K562 (cell line): ENCODE measurements at regions not wholly inside any gene's neighbourhood (a gene's known extent, or its start where the extent isn't known, plus 50 kb on each side); places are given as distances from the start of the nearest gene placed in this dataset.
"Not testable (repeated sequence)": the region's sequence is repeated elsewhere in the genome, so short reads cannot be mapped to it uniquely, and the experiment has no call there.

Source experiments
- ATAC-seq: fragments of 200-7000 bp; cut with Tn5 transposase; 3 replicates; pipeline ENCODE4 v1.9.1; 2020; ENCODE audit warnings: moderate library complexity
- BruUV-seq: library from RNA; stranded (reverse); fragments of 400-500 nt; replicated peaks from 2 replicates; lab custom pipeline; 2021; lab: Mats Ljungman, UMichigan
- CTCF ChIA-PET: fragments of 300-600 bp; formaldehyde crosslinking; extraction: SDS; loops from one replicate; lab custom pipeline; 2021; ENCODE audit warnings: low intra/inter-chr PET ratio; lab: Yijun Ruan, JAX
- POLR2A ChIA-PET: fragments of 300-600, 350-650 bp; sonication (Branson Sonifier 250); formaldehyde crosslinking; extraction: SDS; loops from one replicate; lab custom pipeline; 2021; ENCODE audit warnings: antibody characterized with exemption, inconsistent platforms; lab: Yijun Ruan, JAX
- DNase-seq, 4 experiments: peaks; one replicate each; pipeline versions ENCODE4 v3.0.0 to v3.0.0-alpha.2; 2011 to 2018; ENCODE audit warnings: low spot score in 3 of 4, mixed read lengths in 3 of 4; ENCODE audit errors: extremely low read depth in 1 of 4
- FAIRE-seq: peaks from 2 replicates; lab custom pipeline; 2011; peaks lifted over from hg19 to GRCh38; lab: Jason Lieb, UNC
- H2AFZ ChIP-seq: 2 replicates; pipeline ENCODE4 v1.6.0; 2011; ENCODE audit warnings: low read depth, low read length, control low read depth, inconsistent platforms
- H3K27ac ChIP-seq: fragments of 200-600 bp; 3 replicates; pipeline ENCODE4 v1.8.0; 2011; ENCODE audit warnings: low read depth, mild to moderate bottlenecking, control low read depth, inconsistent platforms, low read length, moderate library complexity, mixed read lengths; ENCODE audit errors: extremely low read depth
- H3K27me3 ChIP-seq, 2 experiments: fragments of 300-600 bp in 1 of 2; 2 replicates in 1 of 2; 3 replicates in 1 of 2; pipeline versions ENCODE4 v1.6.0 to v1.8.0; 2011; ENCODE audit warnings: inconsistent platforms in 2 of 2, low read length in 2 of 2, mild to moderate bottlenecking in 1 of 2, mixed read lengths in 1 of 2, moderate library complexity in 1 of 2; ENCODE audit not compliant: control insufficient read depth in 2 of 2, insufficient read depth in 2 of 2
- H3K36me3 ChIP-seq: fragments of 300-600 bp; 3 replicates; pipeline ENCODE4 v1.8.0; 2011; ENCODE audit warnings: mild to moderate bottlenecking, low read length, inconsistent platforms; ENCODE audit not compliant: control insufficient read depth, insufficient read depth
- H3K4me1 ChIP-seq, 2 experiments: fragments of 200-600 bp in 1 of 2; replicated peaks in 1 of 2; 2 replicates in 1 of 2; 3 replicates in 1 of 2; pipeline versions ENCODE4 v1.5.1 to v1.8.0; 2011; ENCODE audit warnings: inconsistent platforms in 2 of 2, low read length in 2 of 2, mild to moderate bottlenecking in 1 of 2, mixed read lengths in 1 of 2, moderate library complexity in 1 of 2; ENCODE audit not compliant: control insufficient read depth in 2 of 2, insufficient read depth in 2 of 2
- H3K4me2 ChIP-seq: 2 replicates; pipeline ENCODE4 v1.6.1; 2011; ENCODE audit warnings: low read length, control low read depth, inconsistent platforms, mixed read lengths; ENCODE audit not compliant: insufficient read depth
- H3K4me3 ChIP-seq: fragments of 200-600 bp; sonication (generic), shearing (Covaris generic); 2 replicates; pipeline ENCODE4 v1.5.1; 2016; ENCODE audit warnings: control low read depth, inconsistent platforms
- H3K79me2 ChIP-seq: fragments of 200-600 bp; 3 replicates; pipeline ENCODE4 v1.8.0; 2011; ENCODE audit warnings: low read length, inconsistent platforms; ENCODE audit not compliant: control insufficient read depth, insufficient read depth
- H3K9ac ChIP-seq, 2 experiments: 2 replicates each; pipeline versions ENCODE4 v1.6.0 to v1.6.1; 2011; ENCODE audit warnings: low read depth in 2 of 2, low read length in 2 of 2, control low read depth in 1 of 2, inconsistent platforms in 1 of 2, mild to moderate bottlenecking in 1 of 2, mixed read lengths in 1 of 2; ENCODE audit not compliant: insufficient read depth in 1 of 2
- H3K9me1 ChIP-seq: one replicate; pipeline ENCODE4 v1.6.0; 2011; ENCODE audit warnings: inconsistent platforms, mild to moderate bottlenecking, low read length, moderate library complexity; ENCODE audit not compliant: control insufficient read depth, insufficient read depth
- H3K9me3 ChIP-seq: replicated peaks from 2 replicates; pipeline ENCODE4 v1.5.1; 2011; ENCODE audit warnings: low read depth, low read length, inconsistent platforms; ENCODE audit not compliant: control insufficient read depth, insufficient read depth
- H4K20me1 ChIP-seq: replicated peaks from 2 replicates; pipeline ENCODE4 v1.6.1; 2011; ENCODE audit warnings: low read length, inconsistent platforms, mixed read lengths; ENCODE audit not compliant: control insufficient read depth, insufficient read depth
- WGBS: fragments of 100-300 bp; shearing (Covaris generic); methylation state at CpG from one replicate; pipeline ENCODE4 v1.1.6; 2016; ENCODE audit warnings: low coverage, mixed read lengths; ENCODE audit not compliant: insufficient coverage; ENCODE audit errors: missing lambda C conversion rate; 5-methylcytosine and 5-hydroxymethylcytosine counted together
- in situ Hi-C: fragments of 300-500 bp; cut with MboI; formaldehyde crosslinking; loops from 4 replicates; pipeline ENCODE4 v1.15.0; 2018; ENCODE audit warnings: inconsistent platforms, mixed read lengths
- intact Hi-C: fragments of 100-400 bp; cut with micrococcal nuclease; formaldehyde crosslinking; loops from 2 replicates; pipeline ENCODE4 v1.14.2; 2022

DNA sequence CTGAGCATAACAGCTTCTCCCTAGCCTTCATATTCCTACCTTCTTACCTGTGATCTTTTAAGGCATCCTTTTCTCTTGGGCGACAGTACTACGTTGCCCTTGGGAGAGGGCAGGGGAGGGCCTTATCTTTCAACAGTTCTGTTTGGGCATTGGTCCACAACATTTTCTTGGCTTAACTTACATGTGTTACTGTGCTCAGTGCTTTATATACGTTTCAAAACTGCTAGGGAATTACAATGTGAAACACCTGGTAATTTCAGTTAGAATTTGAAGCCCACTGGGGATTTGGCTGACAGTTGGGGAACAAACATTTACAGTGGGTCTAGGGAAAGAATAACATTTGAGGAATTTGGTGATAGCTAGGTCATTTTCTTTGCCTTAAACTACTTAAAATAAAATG is 667.1 kb downstream of the PRIM2 start:
- H3K9me3 ChIP-seq, in situ Hi-C loops, CTCF ChIA-PET, intact Hi-C loops, H2AFZ ChIP-seq, H3K9me1 ChIP-seq, H3K9ac ChIP-seq, H3K27ac ChIP-seq, H4K20me1 ChIP-seq, BruUV-seq, H3K4me3 ChIP-seq, DNase-seq, H3K27me3 ChIP-seq, H3K79me2 ChIP-seq, H3K36me3 ChIP-seq, POLR2A ChIA-PET, H3K4me1 ChIP-seq, ATAC-seq, H3K4me2 ChIP-seq: not testable (repeated sequence)
- 0% methylated on average over 3 of the region's 3 CpGs for WGBS
- peak; percentile 46 for FAIRE-seq

DNA sequence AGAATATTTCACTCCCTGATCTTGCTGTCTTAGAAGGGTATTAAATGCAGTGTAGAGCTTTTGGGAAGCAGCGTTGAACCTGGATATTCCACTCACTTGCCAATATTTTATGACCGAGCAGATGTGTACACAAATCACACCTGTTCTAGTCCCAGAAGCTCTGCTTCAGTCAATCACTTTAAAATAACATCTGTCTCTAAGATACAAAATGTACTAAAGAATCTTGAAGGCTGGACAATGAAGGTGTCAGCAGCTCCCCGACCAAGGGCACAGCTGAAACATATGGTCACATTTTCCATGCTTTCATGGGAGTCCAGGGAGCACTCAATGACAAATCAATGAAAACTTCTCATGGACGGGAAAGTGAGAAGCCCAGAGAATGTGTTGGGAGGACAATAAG is 668.3 kb downstream of the PRIM2 start:
- 2% methylated on average over 4 of the region's 4 CpGs for WGBS

DNA sequence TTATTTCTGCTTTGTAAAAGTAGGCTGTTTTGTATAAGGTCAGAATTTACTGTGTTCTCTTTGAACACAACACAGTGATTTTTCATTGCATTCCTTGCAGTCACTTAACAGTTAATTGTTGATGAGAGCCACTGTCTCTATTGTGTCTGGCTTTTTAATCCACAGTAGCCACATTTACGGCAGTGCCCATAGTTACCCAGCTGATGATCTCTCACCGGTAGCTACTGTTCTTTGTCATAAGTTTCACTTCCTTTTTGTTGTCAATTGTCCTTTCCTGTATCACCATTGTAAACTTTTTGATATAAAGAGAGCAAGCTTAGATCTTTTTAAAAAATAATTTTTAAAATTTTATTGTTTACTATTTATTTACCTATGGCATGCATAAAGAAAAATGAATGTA is 669.2 kb downstream of the PRIM2 start:
- BruUV-seq, DNase-seq, H3K9ac ChIP-seq, H3K9me1 ChIP-seq, H2AFZ ChIP-seq, H3K27ac ChIP-seq, ATAC-seq, intact Hi-C loops, H3K9me3 ChIP-seq, CTCF ChIA-PET, H4K20me1 ChIP-seq, POLR2A ChIA-PET, H3K79me2 ChIP-seq, H3K27me3 ChIP-seq, H3K36me3 ChIP-seq, H3K4me3 ChIP-seq, FAIRE-seq, H3K4me1 ChIP-seq, in situ Hi-C loops, H3K4me2 ChIP-seq: not testable (repeated sequence)
- 7% methylated on average over 2 of the region's 2 CpGs for WGBS

More for the DNA sequence above, 668.3 kb downstream of the PRIM2 start:
- H2AFZ ChIP-seq, in situ Hi-C loops, H3K4me1 ChIP-seq, H3K9me3 ChIP-seq, intact Hi-C loops, H3K27ac ChIP-seq, H4K20me1 ChIP-seq, DNase-seq, ATAC-seq, H3K4me3 ChIP-seq, H3K36me3 ChIP-seq, CTCF ChIA-PET, H3K27me3 ChIP-seq, POLR2A ChIA-PET, H3K9me1 ChIP-seq, H3K79me2 ChIP-seq, BruUV-seq, H3K9ac ChIP-seq, FAIRE-seq, H3K4me2 ChIP-seq: not testable (repeated sequence)

DNA sequence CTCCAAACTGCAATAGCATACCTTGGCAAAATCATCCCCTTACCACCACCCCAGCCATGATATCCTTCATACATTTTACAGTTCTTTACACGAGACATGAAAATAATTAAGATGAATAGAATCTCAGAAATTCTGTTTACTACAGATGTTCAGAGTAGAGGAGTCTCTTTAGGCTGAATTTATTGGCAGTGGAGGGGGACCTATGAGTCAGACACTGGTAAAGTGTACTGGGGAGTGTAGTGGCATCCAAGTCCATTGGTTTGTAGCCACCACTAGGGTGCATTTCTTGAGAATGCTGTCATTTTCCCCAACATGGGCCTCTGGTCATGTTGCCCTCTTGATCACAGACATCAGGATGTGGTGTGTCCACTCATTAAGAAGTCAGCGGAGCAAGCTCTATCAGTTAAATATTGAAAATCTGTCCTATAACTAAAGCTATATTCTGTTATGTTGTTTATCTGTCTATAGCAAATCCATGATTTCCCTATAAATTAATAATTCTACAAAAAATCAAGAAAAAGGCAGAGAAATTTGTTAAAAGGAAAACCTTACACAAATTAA is 672.2 kb downstream of the PRIM2 start:
- H3K9ac ChIP-seq, H3K36me3 ChIP-seq, H3K4me3 ChIP-seq, H3K27me3 ChIP-seq, DNase-seq, in situ Hi-C loops, BruUV-seq, H3K79me2 ChIP-seq, H2AFZ ChIP-seq, H3K4me2 ChIP-seq, H3K9me1 ChIP-seq, H3K27ac ChIP-seq, H3K4me1 ChIP-seq, H4K20me1 ChIP-seq, CTCF ChIA-PET, FAIRE-seq, intact Hi-C loops, ATAC-seq, POLR2A ChIA-PET, H3K9me3 ChIP-seq: not testable (repeated sequence)
- WGBS = 5% methylated on average over 2 of the region's 2 CpGs
